ENCODE measurements at regions not wholly inside any gene's neighbourhood (a gene's known extent, or its start where the extent isn't known, plus 50 kb on each side); places are given as distances from the start of the nearest gene placed in this dataset.

- TF ChIP-seq CTCF (conservative IDR thresholded peaks at IDR 0.05 in 1 of 2, IDR thresholded peaks at IDR 0.05 in 1 of 2; ENCODE audit: low read depth in 1 of 2, low read length in 2 of 2) (no peak), EZH2 (IDR thresholded peaks at IDR 0.05; ENCODE audit: low read length, missing control alignments) (no peak)
Observed at GRCh38 chr6:92408350-92408749, 1011.0 kb downstream of the EPHA7 start.

All from fibroblast of lung (primary cell).